DMS 273 (cell line): ENCODE measurements at regions not wholly inside any gene's neighbourhood (a gene's known extent, or its start where the extent isn't known, plus 50 kb on each side); places are given as distances from the start of the nearest gene placed in this dataset.
A peak's percentile ranks its signal among the peaks of the same experiment; 100 is the strongest.

ENCODE experiments used
- DNase-seq: peaks from one replicate; lab custom pipeline; 2025; ENCODE audit not compliant: unreplicated experiment; lab: John Stamatoyannopoulos, UW

- no peak for DNase-seq
These were observed 178.7 kb downstream of the AHR start for GRCh38 chr7:17477182-17477581.

DNA sequence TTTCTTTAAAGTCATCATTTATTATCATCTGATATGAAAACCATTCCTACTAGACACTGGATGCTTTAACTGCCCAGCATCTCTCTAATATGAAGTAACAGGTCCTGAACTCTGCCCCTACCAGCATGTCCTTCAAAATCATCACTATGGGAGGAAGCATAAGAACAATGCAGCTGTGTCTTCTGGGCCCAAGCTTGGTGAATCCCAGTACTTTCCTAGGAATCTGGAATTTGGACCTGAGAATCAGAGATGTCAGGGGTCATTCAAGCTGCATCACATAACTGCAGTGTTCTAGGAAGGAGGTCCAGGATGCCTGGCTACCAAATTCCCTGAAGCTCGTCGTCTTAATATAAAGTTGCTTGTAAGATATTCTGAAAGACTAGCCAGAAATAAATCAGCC lies 182.7 kb downstream of the AHR start:
- no peak for DNase-seq

- DNase-seq, result no peak
These were observed 186.9 kb downstream of the AHR start for GRCh38 chr7:17485368-17485767.

DNA sequence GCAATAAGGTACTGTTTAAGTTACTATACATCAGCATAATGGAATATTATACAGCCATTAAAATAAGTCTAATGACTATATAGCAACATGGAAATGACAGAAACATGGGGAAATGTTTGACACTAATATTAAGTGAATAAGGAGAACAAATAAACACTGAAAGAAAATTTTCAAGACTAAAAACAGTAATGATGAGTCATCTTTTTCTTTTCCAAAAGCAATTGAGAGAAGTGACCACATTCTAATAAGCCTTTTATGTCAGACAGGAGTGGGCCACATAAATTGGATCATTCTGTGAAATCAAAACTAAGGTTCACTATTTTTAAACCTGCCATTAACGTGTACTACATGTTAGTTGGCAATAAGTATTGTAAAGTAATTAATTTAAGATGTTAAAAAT lies 187.5 kb downstream of the AHR start:
- DNase-seq, result no peak

DNA sequence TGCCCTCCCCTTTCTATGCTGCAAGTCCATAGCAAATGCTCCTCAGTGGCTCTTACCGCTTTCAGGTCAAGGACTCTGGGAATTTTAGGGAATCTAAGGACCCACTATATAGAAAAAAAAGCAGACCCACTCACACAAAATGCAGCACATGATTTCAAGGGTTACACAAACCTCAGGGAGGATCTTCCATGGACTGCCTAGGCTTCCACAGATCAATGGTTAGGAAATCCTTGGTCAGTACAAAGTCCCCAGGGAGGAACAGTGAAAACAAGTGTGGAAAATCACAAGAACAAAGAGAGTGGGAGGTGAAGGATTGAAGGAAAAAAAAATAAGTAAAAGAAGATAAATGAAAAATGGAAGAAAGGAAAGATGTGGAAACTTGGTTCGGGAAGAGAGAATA lies 188.4 kb downstream of the AHR start:
- DNase-seq, result no peak

DNA sequence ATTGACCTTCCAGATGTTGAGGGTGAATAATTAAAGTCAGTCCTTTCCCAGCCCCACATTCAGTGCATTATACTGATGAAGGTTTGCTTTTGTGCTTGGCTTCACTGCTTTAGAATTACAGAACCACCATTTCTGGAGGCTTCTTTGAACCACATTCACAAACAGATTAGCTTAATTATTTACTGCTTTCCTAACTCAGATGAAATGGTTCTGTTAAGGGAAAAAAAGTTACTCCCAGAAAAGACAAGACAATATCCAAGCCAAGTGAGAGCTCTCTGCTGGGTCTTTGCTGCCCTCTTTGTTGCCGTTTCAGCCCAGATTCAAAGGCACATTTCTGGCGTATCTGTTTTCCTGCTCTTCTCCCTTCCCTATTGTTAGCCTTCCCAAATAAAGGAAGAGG lies 188.9 kb downstream of the AHR start:
- no peak for DNase-seq

- no peak for DNase-seq
These were observed 190.4 kb downstream of the AHR start for GRCh38 chr7:17488829-17489228.

DNA sequence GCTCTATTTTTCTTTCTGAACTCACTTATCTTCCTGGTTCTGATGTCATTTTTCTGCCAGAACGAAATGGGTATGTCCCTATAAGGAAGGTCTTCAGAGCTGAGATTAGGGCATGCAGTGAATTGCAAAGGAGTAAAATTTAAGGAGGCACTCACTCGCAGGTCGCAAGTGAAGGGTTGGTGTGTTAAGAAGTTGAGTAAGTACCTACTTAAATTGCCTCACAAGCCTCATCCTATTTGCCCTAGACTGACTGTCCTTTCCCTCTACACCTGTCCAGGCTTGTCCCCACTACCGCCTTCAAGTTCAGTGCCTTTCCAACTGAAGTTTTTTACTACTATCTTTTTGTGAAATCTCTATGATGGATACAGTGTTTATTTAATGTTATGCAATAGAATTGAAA lies 191.5 kb downstream of the AHR start:
- DNase-seq, result no peak

GRCh38 chr7:17490825-17491224 lies 192.4 kb downstream of the AHR start:
- no peak for DNase-seq

GRCh38 chr7:17492437-17492836 lies 194.0 kb downstream of the AHR start:
- DNase-seq, result no peak

DNA sequence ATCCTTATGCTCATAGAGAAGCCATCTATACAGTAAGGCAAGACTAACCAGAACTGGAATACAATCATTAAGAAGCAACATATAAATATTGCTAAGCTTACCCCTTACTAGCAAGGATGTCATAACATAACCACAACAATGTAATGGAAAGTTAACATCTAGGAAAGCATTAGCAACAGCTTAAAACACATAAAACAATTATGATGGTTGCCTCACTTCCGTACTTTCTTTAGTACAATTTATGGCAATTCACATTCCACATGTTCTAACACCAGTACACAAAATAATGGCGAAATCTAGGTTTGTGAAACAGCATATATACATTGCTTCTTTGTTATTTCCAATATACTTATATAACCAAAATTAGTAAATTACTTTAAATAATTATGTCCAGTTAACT lies 195.0 kb downstream of the AHR start:
- no peak for DNase-seq

DNA sequence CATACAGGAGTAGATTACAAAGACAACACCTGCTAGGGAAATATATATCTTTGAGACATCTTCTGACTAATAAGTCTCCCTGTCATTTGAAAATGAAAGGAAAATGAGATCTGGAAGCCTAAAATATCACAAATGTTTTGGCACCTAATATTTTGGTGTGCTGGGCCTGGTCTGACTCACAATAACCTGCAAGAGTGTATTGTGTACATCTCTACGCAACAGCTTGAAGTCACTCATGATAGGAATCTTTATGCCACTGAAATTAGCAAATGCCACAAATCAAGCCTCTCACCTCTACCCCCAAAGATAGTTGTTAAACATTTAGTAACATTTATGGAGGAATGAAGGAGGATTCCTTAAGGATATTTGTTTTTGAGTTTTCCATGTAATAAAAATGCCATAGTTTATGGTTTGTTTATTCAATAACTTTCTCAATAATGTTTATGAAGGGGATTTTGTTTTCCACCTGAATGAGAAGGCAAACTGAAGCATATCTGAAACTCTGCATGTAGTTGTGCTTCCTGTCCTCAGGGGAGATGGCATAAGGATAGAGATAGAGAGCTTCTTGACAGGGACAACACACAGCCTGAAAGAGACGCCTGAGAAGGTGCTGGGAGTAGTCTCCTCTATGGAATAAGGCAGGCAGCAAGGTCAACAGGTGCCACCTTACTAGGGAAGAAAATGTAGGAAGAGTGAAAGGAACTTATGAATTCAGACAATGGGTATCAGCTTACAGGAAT lies 197.4 kb downstream of the AHR start:
- no peak for DNase-seq

DNA sequence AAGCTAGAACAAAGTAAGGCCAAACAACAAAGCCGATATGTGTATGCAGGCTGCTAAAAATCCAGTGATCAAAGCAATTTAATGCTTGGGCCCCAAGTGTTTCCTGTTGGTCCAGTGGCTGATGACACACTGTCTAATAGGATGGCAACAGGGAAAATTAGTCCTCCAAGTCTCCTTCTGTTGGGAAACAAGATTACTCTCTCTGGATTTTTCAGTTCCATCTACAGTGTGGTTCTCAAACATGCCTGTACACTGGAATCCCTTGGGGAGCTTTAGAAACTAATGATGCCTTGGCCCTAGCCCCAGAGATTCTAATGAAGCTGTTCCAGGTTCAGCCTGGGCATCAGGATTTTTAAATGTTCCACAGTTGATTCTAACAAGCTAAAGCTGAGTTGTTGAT lies 198.7 kb downstream of the AHR start:
- DNase-seq, result peak; percentile 13

GRCh38 chr7:17497549-17498167 lies 199.2 kb downstream of the AHR start:
- peak; percentile 45 for DNase-seq

DNA sequence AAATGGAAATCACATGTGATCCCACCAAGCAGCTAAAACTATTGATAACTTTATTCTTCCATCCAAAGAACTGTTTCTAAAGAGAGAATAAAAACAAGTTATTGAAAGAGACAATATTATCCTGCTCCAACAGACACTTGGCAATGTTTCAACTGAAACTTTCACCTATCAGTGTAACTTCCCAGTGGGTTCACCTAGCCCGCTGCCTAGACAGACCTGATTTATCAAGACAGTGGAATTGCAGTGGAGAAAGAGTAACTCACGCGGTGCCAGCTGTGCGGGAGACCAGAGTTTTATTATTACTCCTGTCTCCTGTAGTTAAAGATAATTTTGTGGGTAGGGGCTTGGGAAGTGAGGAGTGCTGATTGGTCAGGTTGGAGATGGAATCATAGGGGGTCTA lies 199.8 kb downstream of the AHR start:
- DNase-seq, result peak; percentile 14

- no peak for DNase-seq
These were observed 202.3 kb downstream of the AHR start for GRCh38 chr7:17500736-17501135.

- DNase-seq, result no peak
These were observed 203.2 kb downstream of the AHR start for GRCh38 chr7:17501441-17502212.

GRCh38 chr7:17502213-17503060 lies 204.0 kb downstream of the AHR start:
- no peak for DNase-seq

DNA sequence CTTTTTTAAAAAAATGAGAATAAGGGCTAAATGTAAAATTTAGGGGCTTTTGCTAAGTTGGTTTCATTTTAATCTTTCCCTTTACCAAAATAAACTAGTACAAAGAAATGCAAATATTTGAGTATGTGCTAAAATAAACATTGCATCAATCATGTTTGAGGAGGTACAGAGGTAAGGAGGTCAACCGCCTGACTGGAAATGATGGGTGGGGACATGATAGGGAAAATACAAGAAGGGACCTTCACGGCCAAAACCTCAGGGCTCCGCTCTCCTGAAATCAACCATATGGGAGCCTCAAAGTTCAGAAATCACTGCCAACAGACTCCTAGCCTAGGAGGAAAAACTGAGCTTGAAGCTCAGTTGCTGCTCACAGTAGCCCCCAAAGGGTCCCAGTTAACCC lies 207.6 kb downstream of the AHR start:
- DNase-seq, result no peak

DNA sequence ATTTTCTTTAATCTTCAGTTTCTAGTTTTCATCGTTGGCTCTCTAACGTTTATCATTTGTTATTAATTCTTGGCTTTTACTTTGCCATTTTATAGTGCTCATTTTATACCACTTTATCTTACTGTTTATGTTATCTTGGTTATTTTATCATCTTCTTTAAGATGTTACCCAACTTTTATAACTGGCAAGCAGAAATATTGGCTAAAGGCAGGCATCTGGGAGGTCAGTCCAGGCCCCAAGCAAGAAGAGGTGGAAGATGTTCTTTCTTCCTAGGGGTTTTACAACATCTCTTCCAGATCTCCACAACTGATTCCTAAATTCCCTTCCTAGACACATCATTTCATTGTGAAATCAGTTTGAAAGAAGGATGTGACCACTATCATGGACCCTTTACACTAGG lies 208.1 kb downstream of the AHR start:
- DNase-seq, result no peak

DNA sequence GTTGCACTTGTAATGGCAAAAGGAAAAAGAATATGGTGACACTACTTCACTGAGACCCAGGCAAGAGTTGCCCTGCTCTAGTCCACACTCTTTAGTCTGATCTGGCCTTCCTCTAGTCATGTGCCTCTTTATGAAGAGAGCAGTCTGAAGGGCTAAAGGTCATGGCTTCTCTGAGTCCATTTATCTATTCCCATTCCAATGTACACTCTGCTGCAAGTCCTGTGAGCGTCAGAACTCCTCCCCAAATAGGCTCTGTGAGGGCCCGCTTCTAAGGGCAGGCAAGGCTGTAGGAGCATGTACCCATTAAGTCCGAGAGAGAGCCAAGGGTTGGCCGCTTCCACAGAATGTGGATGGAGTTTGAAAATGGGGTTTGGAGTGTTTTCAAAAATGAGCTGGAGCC lies 209.3 kb downstream of the AHR start:
- DNase-seq, result no peak
